K562 (cell line): ENCODE measurements at regions not wholly inside any gene's neighbourhood (a gene's known extent, or its start where the extent isn't known, plus 50 kb on each side); places are given as distances from the start of the nearest gene placed in this dataset.
"Not testable (repeated sequence)": the region's sequence is repeated elsewhere in the genome, so short reads cannot be mapped to it uniquely, and the experiment has no call there.

Source experiments
- CHCHD3 ChIP-seq: fragments of 250-450 bp; sonication (Bioruptor Pico); IDR thresholded peaks from 2 replicates; pipeline ENCODE4 v2.1.2; 2022; ENCODE audit warnings: mild to moderate bottlenecking
- EHMT2 ChIP-seq: fragments of 450-650 bp; IDR thresholded peaks from 2 replicates; pipeline ENCODE4 v1.6.1; 2018; ENCODE audit warnings: antibody characterized with exemption
- EP300 ChIP-seq: IDR thresholded peaks from 2 replicates; pipeline ENCODE4 v1.6.1; 2012; ENCODE audit warnings: low read length, improper control_type of control experiment
- MCM3 ChIP-seq: fragments of 450-650 bp; IDR thresholded peaks from 2 replicates; pipeline ENCODE4 v1.6.1; 2016
- PHB2 ChIP-seq: fragments of 450-650 bp; IDR thresholded peaks from 2 replicates; pipeline ENCODE4 v1.6.1; 2017; ENCODE audit warnings: low read depth
- SIX5 ChIP-seq, 2 experiments: IDR thresholded peaks; 2 replicates each; pipeline ENCODE4 v1.6.1; 2011; ENCODE audit warnings: low read length in 2 of 2, borderline replicate concordance in 1 of 2, low read depth in 1 of 2, mild to moderate bottlenecking in 1 of 2, moderate library complexity in 1 of 2; ENCODE audit not compliant: insufficient read depth in 1 of 2
- SMARCC2 ChIP-seq: fragments of 450-650 bp; IDR thresholded peaks from 2 replicates; pipeline ENCODE4 v1.6.1; 2017; ENCODE audit warnings: antibody characterized with exemption, moderate library complexity, mild to moderate bottlenecking, low read depth
- ZNF239 ChIP-seq: fragments of 250-450 bp; sonication (Bioruptor Pico); IDR thresholded peaks from 2 replicates; pipeline ENCODE4 v1.4.0; 2020; ENCODE audit warnings: mild to moderate bottlenecking
- TF ChIP-seq, protein P1 (sequence below): fragments of 450-650 bp; conservative IDR thresholded peaks from 2 replicates; pipeline ENCODE4 v1.6.1; 2016; ENCODE audit warnings: missing genetic modification characterization, low read depth, mild to moderate bottlenecking, control low read depth, missing compliant biosample characterization
- TF ChIP-seq, protein P2 (sequence below): fragments of 250-450 bp; sonication (Bioruptor Pico); IDR thresholded peaks from 2 replicates; pipeline ENCODE4 v1.5.0; 2021
- TF ChIP-seq, protein P3 (sequence below), 3 experiments: IDR thresholded peaks in 2 of 3; conservative IDR thresholded peaks in 1 of 3; 2 replicates each; pipeline ENCODE4 v1.5.1; 2011 to 2012; ENCODE audit warnings: low read length in 3 of 3, mild to moderate bottlenecking in 3 of 3, control low read depth in 2 of 3, improper control_type of control experiment in 1 of 3, inconsistent platforms in 1 of 3, low read depth in 1 of 3, mixed read lengths in 1 of 3, moderate library complexity in 1 of 3; ENCODE audit not compliant: insufficient read depth in 2 of 3
- TF ChIP-seq, protein P4 (sequence below): fragments of 150-350 bp; IDR thresholded peaks from 2 replicates; pipeline ENCODE4 v1.6.1; 2014; ENCODE audit warnings: low read depth, mild to moderate bottlenecking, low read length, borderline replicate concordance

DNA sequence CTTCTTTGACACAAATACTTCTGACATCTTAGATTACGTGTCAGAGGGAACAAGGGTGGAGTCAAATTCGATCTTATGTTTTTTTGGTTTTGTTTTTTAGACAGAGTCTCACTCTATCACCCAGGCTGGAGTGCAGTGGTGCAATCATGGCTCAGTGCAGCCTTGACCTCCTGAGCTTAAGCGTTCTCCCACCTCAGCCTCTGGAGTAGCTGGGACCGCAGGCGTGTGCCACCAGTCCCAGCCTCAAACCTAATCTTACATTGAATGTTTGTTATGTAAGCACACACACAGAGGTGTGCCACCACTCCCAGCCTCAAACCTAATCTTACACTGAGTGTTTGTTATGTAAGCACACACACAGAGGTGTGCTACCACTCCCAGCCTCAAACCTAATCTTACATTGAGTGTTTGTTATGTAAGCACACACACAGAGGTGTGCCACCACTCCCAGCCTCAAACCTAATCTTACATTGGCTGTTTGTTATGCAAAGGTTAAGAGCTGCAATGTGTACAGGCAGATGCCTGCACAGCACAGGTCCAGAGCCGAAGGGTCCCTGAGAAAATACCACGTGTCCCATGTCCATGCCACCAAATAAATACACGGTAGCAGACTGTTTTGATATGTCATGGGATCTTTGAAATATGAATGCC is 118.0 kb downstream of the ATP6V0E2 start:
- TF ChIP-seq, protein P1, sequence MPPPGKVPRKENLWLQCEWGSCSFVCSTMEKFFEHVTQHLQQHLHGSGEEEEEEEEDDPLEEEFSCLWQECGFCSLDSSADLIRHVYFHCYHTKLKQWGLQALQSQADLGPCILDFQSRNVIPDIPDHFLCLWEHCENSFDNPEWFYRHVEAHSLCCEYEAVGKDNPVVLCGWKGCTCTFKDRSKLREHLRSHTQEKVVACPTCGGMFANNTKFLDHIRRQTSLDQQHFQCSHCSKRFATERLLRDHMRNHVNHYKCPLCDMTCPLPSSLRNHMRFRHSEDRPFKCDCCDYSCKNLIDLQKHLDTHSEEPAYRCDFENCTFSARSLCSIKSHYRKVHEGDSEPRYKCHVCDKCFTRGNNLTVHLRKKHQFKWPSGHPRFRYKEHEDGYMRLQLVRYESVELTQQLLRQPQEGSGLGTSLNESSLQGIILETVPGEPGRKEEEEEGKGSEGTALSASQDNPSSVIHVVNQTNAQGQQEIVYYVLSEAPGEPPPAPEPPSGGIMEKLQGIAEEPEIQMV: not testable (repeated sequence)
- TF ChIP-seq ZNF239 (CRISPR knock-in tag); EP300; SIX5 (IDR thresholded peaks at IDR 0.05; ENCODE audit: borderline replicate concordance in 1 of 2, insufficient read depth in 1 of 2, low read depth in 1 of 2, low read length in 2 of 2); MCM3; PHB2; EHMT2; SMARCC2; CHCHD3 (CRISPR knock-in tag): not testable (repeated sequence)
- TF ChIP-seq, protein P2, sequence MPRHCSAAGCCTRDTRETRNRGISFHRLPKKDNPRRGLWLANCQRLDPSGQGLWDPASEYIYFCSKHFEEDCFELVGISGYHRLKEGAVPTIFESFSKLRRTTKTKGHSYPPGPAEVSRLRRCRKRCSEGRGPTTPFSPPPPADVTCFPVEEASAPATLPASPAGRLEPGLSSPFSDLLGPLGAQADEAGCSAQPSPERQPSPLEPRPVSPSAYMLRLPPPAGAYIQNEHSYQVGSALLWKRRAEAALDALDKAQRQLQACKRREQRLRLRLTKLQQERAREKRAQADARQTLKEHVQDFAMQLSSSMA (CRISPR knock-in tag): not testable (repeated sequence)
- TF ChIP-seq, protein P3, sequence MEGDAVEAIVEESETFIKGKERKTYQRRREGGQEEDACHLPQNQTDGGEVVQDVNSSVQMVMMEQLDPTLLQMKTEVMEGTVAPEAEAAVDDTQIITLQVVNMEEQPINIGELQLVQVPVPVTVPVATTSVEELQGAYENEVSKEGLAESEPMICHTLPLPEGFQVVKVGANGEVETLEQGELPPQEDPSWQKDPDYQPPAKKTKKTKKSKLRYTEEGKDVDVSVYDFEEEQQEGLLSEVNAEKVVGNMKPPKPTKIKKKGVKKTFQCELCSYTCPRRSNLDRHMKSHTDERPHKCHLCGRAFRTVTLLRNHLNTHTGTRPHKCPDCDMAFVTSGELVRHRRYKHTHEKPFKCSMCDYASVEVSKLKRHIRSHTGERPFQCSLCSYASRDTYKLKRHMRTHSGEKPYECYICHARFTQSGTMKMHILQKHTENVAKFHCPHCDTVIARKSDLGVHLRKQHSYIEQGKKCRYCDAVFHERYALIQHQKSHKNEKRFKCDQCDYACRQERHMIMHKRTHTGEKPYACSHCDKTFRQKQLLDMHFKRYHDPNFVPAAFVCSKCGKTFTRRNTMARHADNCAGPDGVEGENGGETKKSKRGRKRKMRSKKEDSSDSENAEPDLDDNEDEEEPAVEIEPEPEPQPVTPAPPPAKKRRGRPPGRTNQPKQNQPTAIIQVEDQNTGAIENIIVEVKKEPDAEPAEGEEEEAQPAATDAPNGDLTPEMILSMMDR (IDR thresholded peaks at IDR 0.05 in 2 of 3, conservative IDR thresholded peaks at IDR 0.05 in 1 of 3; ENCODE audit: insufficient read depth in 2 of 3, low read depth in 1 of 3, low read length in 3 of 3): not testable (repeated sequence)
- TF ChIP-seq, protein P4, sequence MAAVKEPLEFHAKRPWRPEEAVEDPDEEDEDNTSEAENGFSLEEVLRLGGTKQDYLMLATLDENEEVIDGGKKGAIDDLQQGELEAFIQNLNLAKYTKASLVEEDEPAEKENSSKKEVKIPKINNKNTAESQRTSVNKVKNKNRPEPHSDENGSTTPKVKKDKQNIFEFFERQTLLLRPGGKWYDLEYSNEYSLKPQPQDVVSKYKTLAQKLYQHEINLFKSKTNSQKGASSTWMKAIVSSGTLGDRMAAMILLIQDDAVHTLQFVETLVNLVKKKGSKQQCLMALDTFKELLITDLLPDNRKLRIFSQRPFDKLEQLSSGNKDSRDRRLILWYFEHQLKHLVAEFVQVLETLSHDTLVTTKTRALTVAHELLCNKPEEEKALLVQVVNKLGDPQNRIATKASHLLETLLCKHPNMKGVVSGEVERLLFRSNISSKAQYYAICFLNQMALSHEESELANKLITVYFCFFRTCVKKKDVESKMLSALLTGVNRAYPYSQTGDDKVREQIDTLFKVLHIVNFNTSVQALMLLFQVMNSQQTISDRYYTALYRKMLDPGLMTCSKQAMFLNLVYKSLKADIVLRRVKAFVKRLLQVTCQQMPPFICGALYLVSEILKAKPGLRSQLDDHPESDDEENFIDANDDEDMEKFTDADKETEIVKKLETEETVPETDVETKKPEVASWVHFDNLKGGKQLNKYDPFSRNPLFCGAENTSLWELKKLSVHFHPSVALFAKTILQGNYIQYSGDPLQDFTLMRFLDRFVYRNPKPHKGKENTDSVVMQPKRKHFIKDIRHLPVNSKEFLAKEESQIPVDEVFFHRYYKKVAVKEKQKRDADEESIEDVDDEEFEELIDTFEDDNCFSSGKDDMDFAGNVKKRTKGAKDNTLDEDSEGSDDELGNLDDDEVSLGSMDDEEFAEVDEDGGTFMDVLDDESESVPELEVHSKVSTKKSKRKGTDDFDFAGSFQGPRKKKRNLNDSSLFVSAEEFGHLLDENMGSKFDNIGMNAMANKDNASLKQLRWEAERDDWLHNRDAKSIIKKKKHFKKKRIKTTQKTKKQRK: not testable (repeated sequence)
